ENCODE measurements at regions not wholly inside any gene's neighbourhood (a gene's known extent, or its start where the extent isn't known, plus 50 kb on each side); places are given as distances from the start of the nearest gene placed in this dataset.

DNA sequence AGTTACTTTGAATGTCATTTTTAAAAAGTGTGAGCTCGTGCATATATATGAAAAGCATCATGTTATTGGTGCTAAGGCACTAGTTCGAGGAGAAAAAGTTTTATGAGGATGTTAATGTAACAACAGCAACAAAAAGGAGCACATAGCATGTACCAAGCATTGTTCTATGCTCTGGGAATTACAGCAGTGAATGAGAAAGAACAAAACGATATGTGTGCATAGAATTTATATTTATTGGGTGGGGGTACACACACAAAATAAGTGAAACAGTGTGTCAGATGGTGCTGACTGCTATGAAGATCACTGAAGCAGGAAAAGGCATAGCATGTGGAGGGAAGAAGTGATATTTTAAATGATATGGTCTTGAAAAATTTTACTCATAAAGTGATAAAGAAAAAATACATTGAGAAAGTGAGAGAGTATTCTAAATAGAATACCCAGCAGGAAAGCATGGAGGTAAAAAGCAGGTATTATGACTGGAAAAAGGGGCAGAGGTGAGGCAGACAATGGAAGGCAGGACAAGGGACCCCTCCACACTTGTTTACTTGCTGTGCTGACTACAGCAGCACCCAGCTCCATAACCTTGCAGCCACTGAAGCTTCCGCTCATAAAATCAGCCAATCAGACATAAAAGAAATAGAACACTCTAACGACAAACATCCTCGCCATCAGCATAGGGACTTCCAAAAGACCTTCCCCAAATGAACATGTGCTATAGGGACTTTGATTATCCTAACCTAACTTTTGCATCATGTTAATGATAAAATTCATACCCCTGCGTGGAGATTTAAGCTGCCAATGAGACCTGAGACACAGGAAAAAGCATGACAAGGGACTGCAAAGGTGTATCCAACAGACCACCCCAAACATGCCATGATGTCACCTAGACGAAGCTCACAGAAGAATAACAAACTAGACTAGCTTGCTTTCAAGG, 119.9 kb downstream of the HFE start:
- Histone ChIP-seq H3K9me3 (no peaks in the 10 kb centered on the region), H3K27me3 (replicated peaks; ENCODE audit: control insufficient read depth, insufficient read depth, low read length) (no peaks in the 10 kb centered on the region), H3K4me1 (peaks cover 5% of the 10 kb centered on the region; the same call in 1 of the 2 replicates), H3K4me3 (ENCODE audit: low read depth, low read length) (0 out of 2 replicates have a peak overlapping the region, but pooled peaks have one; percentile 3), H3K36me3 (ENCODE audit: control insufficient read depth, insufficient read depth, low read length) (no peaks in the 10 kb centered on the region)
- Mint-ChIP-seq H3K36me3 (ENCODE audit: insufficient read depth, unreplicated experiment) (peaks cover 7% of the 10 kb centered on the region), H3K27me3 (ENCODE audit: insufficient read depth, unreplicated experiment) (no peaks in the 10 kb centered on the region), H3K4me1 (ENCODE audit: low read depth, unreplicated experiment) (no peaks in the 10 kb centered on the region), H3K9me3 (ENCODE audit: unreplicated experiment) (no peaks in the 10 kb centered on the region), H3K4me3 (ENCODE audit: unreplicated experiment) (no peak overlapping the region), H3K27ac (ENCODE audit: unreplicated experiment) (no peak overlapping the region)
- DNase-seq = no peak
- POLR2A ChIA-PET = interaction anchor here (1.0 to 1.5 kb wide), 2 partner anchors 9 to 83 kb away, joined by 3 to 17 read pairs; a partner anchor contains a TSS
- TF ChIP-seq, protein P1, sequence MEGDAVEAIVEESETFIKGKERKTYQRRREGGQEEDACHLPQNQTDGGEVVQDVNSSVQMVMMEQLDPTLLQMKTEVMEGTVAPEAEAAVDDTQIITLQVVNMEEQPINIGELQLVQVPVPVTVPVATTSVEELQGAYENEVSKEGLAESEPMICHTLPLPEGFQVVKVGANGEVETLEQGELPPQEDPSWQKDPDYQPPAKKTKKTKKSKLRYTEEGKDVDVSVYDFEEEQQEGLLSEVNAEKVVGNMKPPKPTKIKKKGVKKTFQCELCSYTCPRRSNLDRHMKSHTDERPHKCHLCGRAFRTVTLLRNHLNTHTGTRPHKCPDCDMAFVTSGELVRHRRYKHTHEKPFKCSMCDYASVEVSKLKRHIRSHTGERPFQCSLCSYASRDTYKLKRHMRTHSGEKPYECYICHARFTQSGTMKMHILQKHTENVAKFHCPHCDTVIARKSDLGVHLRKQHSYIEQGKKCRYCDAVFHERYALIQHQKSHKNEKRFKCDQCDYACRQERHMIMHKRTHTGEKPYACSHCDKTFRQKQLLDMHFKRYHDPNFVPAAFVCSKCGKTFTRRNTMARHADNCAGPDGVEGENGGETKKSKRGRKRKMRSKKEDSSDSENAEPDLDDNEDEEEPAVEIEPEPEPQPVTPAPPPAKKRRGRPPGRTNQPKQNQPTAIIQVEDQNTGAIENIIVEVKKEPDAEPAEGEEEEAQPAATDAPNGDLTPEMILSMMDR (IDR thresholded peaks at IDR 0.05; ENCODE audit: insufficient read depth in 1 of 2, low read depth in 1 of 2, low read length in 1 of 2, severe bottlenecking in 1 of 2, unreplicated experiment in 1 of 2) = no peak
- intact Hi-C loops (cut with micrococcal nuclease; ENCODE audit: unreplicated experiment) = loop anchor here (10.0 kb wide), 1 partner anchor 928 kb away; a partner anchor contains a TSS
- no TSS peak for BruUV-seq (replicated peaks)
- CTCF ChIA-PET = no interaction called here

DNA sequence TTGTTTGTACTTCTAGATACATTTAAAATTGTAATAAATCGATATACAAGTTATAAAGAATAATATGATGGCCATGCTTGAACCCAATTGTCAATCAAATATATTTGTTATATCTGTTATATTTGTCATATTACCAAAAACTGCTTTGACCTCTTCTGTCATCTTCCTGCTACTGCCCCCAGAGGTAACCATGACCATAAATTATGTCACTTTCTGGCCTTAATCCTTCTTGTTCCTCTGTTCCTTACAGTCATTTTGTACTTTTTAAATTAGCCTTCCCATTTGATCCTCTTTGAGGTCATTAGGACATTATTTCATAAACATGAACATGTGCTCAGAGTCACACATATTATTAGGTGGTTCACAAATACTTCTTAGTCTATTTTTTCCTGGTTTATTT, 124.7 kb downstream of the HFE start:
- Mint-ChIP-seq H3K36me3 (ENCODE audit: insufficient read depth, unreplicated experiment) (no peaks in the 10 kb centered on the region), H3K4me1 (ENCODE audit: low read depth, unreplicated experiment) (no peaks in the 10 kb centered on the region), H3K27me3 (ENCODE audit: insufficient read depth, unreplicated experiment) (no peaks in the 10 kb centered on the region), H3K9me3 (ENCODE audit: unreplicated experiment) (no peaks in the 10 kb centered on the region), H3K4me3 (ENCODE audit: unreplicated experiment) (no peak overlapping the region), H3K27ac (ENCODE audit: unreplicated experiment) (no peak overlapping the region)
- Histone ChIP-seq H3K4me3 (ENCODE audit: low read depth, low read length) (no peak overlapping the region), H3K36me3 (ENCODE audit: control insufficient read depth, insufficient read depth, low read length) (no peaks in the 10 kb centered on the region), H3K4me1 (no peaks in the 10 kb centered on the region), H3K27me3 (replicated peaks; ENCODE audit: control insufficient read depth, insufficient read depth, low read length) (no peaks in the 10 kb centered on the region), H3K9me3 (no peaks in the 10 kb centered on the region)
- intact Hi-C loops (cut with micrococcal nuclease; ENCODE audit: unreplicated experiment) = no loop called here
- ChIA-PET POLR2A (no interaction called here), CTCF (no interaction called here)
- no peak for DNase-seq
- no TSS peak for BruUV-seq (replicated peaks)
- TF ChIP-seq, protein P1 (IDR thresholded peaks at IDR 0.05; ENCODE audit: insufficient read depth in 1 of 2, low read depth in 1 of 2, low read length in 1 of 2, severe bottlenecking in 1 of 2, unreplicated experiment in 1 of 2) = no peak

DNA sequence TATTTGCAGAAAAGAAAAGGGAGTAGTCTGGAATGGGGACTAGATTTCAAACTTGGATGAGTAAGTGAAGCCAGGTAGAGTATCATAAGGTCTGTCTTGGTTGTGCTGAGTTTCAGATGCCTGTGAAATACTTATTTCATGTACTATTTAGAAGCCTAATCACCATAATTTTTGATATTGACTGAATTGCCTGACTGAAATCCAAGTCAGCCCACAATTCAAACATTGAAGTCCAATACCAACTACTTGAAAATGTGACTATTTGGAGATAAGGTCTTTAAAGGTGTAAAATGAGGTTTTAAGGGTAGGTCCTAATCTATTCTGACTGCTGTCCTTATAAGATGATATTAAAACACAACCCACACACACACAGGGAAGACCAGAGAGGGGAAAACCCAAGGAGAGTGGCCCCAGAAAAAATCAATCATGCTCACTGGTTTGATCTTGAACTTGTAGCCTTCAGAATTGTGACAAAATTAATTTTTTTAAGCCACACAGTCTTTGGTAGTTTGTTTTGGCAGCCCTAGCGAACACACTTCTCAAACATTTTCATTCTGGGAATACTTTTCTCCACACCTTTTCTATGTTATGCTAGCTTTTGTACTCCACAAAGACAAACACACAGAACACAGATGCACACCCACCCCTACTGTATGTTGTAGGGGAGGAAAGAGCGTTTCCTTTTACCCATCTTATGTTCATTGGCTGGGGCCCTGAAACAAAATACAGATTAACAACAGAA, 126.3 kb downstream of the HFE start:
- BruUV-seq (replicated peaks) = no TSS peak
- H3K4me1 ChIP-seq = no peaks in the 10 kb centered on the region
- H3K36me3 Mint-ChIP-seq (ENCODE audit: insufficient read depth, unreplicated experiment) = no peaks in the 10 kb centered on the region

More for the DNA sequence above, 126.3 kb downstream of the HFE start:
- no peaks in the 10 kb centered on the region for H3K27me3 ChIP-seq (replicated peaks; ENCODE audit: control insufficient read depth, insufficient read depth, low read length)
- H3K4me1 Mint-ChIP-seq (ENCODE audit: low read depth, unreplicated experiment) = no peaks in the 10 kb centered on the region
- TF ChIP-seq, protein P1 (IDR thresholded peaks at IDR 0.05; ENCODE audit: insufficient read depth in 1 of 2, low read depth in 1 of 2, low read length in 1 of 2, severe bottlenecking in 1 of 2, unreplicated experiment in 1 of 2) = no peak
- no peaks in the 10 kb centered on the region for H3K36me3 ChIP-seq (ENCODE audit: control insufficient read depth, insufficient read depth, low read length)
- H3K27me3 Mint-ChIP-seq (ENCODE audit: insufficient read depth, unreplicated experiment) = no peaks in the 10 kb centered on the region
- H3K27ac Mint-ChIP-seq (ENCODE audit: unreplicated experiment) = no peak overlapping the region
- ChIA-PET CTCF (no interaction called here), POLR2A (interaction anchor here (0.6 kb wide), 1 partner anchor 15 kb away, joined by 9 read pairs; no protein-coding TSS in a partner anchor)
- no peak for DNase-seq
- H3K9me3 ChIP-seq = no peaks in the 10 kb centered on the region
- no peak overlapping the region for H3K4me3 ChIP-seq (ENCODE audit: low read depth, low read length)
- H3K4me3 Mint-ChIP-seq (ENCODE audit: unreplicated experiment) = no peak overlapping the region
- H3K9me3 Mint-ChIP-seq (ENCODE audit: unreplicated experiment) = no peaks in the 10 kb centered on the region
- intact Hi-C loops (cut with micrococcal nuclease; ENCODE audit: unreplicated experiment) = no loop called here

Data from Caco-2 (cell line).